PC-9 (cell line): ENCODE measurements at regions not wholly inside any gene's neighbourhood (a gene's known extent, or its start where the extent isn't known, plus 50 kb on each side); places are given as distances from the start of the nearest gene placed in this dataset.

Experiments
- CTCF ChIP-seq: fragments of 200-600 bp; sonication (generic); conservative IDR thresholded peaks from 2 replicates; pipeline ENCODE4 v1.6.1; 2017; ENCODE audit warnings: mixed run types, antibody characterized with exemption, mild to moderate bottlenecking, moderate library complexity
- EZH2 ChIP-seq: fragments of 200-600 bp; sonication (generic); IDR thresholded peaks from 2 replicates; pipeline ENCODE4 v1.8.0; 2017; ENCODE audit warnings: antibody characterized with exemption, low read depth

GRCh38 chr1:245062741-245063305 lies 92.0 kb upstream of the KIF26B start:
- TF ChIP-seq CTCF = no peak
- no peak for TF ChIP-seq EZH2
